NCI-H82 treated with DMSO at 0.1 percent for 48 hours (cell line): ENCODE measurements at regions not wholly inside any gene's neighbourhood (a gene's known extent, or its start where the extent isn't known, plus 50 kb on each side); places are given as distances from the start of the nearest gene placed in this dataset.
"Not testable (repeated sequence)": the region's sequence is repeated elsewhere in the genome, so short reads cannot be mapped to it uniquely, and the experiment has no call there.

ENCODE experiments used
- DNase-seq: peaks from one replicate; lab custom pipeline; 2025; ENCODE audit not compliant: unreplicated experiment; lab: John Stamatoyannopoulos, UW

DNA sequence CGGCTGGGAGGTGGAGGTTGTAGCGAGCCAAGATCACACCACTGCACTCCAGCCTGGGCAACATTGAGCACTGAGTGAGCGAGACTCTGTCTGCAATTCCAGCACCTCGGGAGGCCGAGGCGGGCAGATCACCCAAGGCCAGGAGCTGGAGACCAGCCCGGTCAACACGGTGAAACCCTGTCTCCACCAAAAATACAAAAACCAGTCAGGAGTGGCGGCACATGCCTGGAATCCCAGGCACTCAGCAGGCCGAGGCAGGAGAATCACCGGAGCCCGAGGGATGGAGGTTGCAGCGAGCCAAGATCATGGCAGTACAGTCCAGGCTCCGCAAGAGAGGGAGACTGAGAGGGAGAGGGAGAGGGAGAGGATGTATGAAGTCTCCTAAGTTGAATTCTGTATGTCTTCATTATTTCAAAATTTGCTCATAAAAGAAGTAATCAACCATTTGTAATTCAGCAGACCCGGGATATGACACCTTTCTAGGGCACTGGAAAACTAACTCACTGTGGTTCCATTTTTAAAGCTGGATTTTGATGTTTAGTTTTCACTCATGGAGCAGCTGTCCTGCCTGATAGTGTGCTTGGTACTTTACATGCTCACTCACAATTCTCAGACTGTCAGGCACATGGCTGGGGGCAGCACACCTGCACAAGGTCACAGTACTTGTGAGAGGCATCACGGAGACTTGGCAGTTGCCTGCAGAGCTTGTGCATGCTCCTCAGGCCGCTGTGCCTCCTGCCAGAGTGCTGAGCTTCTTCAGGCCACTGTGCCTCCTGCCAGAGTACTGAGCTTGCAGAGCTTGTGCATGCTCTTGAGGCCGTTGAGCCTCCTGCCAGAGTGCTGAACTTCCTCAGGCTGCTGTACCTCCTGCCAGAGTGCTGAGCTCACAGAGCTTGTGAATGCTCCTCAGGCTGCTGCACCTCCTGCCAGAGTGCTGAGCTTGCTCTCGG lies 106.2 kb downstream of the ERMARD start:
- DNase-seq = no peak

DNA sequence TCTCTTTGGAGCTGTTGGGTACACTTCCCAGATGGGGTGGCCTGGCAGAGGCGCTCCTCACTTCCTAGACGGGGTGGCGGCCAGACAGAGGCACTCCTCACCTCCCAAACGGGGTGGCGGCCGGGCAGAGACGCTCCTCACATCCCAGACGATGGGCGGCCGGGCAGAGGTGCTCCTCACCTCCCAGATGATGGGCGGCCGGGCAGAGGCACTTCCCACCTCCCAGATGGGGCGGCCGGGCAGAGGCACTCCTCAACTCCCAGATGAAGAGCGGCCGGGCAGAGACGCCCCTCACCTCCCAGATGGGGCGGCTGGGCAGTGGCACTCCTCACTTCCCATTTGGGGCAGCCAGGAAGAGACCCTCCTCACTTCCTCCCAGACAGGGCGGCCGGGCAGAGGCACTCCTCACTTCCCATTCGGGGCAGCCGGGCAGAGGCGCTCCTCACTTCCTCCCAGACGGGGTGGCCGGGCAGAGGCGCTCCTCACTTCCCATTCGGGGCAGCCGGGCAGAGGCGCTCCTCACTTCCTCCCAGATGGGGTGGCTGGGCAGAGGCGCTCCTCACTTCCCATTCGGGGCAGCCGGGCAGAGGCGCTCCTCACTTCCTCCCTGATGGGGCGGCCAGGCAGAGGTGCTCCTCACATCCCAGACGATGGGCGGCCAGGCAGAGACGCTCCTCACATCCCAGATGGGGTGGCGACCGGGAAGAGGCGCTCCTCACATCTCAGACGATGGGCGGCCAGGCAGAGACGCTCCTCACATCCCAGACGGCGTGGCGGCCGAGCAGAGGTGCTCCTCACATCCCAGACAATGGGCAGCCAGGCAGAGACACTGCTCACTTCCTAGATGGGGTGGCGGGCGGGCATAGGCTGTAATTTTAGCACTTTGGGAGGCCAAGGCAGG lies 105.3 kb downstream of the ERMARD start:
- DNase-seq = not testable (repeated sequence)

DNA sequence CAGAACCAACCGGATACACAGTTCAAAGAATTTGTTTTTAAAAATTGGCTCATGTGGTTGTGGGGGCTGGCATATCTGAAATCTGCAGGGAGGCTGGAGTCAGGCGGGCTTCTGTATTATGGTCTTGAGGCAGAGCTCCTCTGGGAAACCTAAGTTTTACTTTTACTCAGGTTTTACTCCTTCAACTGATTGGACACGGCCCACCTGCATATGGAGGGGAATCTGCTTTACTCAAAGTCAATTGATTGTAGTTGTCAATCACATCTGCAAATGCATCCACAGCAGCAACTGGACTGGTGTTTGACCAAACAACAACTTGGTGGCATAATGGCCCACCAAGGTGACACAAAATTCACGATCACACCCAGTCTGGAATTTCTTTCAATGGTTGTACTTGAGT lies 103.4 kb downstream of the ERMARD start:
- DNase-seq = no peak

DNA sequence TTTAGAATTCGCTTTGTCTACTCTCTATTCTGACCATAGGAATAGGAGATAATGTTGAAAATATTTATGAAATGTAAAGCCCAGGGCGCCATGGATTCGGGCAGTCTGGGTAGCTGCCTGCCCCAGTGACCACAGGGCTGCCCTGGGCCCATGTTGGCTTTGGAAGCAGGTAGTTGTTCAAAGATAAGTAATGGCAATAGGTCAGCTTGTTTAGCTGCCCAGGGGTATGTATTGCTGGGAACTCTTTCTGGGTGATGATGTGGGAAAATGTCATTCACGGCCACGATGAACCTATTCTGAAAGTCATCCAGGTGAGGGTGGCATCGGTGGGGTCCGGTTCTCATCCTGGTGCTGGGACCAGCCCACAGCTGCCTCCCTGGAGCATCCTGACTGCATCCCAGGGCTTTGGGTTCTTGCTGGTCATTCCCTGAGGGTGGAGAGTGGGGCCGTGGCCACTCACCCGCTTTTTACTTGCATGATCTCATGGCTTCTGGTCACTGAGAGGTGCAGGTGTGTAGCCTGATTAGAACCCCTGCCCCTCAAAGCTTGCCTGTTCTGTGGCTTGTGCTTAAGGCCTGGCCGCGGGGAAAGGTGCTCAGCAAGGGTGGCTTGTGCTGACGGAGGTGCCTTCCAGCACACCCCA lies 102.8 kb downstream of the ERMARD start:
- no peak for DNase-seq

DNA sequence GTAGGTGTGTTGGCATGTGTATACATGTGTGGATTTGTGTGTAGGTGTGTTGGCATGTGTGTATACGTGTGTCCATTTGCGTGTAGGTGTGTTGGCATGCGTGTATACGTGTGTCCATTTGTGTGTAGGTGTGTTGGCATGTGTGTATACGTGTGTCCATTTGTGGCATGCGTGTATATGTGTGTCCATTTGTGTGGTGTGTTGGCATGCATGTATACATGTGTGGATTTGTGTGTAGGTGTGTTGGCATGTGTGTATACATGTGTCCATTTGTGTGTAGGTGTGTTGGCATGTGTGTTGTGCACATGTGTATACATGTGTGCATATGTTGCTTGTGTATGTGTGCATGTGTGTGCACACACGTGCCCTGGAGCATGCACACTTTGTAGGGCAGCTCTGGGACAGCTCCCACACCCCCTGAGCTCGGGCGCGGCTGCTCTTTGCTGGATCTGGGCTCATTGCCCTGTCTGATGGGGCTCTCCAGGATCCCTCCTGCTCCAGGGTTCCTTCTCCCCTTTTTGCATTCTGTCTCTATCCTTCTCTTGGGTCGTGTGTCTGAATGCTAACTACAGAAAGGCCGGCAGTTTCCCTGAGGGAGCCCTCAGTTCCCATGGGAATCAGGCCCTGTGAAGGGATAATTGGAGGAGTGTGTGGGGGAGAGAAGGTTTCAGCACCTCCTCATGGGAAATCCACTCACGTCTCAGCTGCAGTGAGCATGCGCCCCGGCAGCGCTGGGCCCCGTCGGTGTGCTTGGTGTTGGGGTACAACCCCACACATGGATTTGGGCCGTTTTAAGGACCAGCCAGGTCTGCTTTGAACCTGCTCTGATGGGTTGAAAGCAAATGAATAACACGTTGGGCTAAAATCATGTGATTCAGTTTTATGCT lies 102.0 kb downstream of the ERMARD start:
- no peak for DNase-seq

DNA sequence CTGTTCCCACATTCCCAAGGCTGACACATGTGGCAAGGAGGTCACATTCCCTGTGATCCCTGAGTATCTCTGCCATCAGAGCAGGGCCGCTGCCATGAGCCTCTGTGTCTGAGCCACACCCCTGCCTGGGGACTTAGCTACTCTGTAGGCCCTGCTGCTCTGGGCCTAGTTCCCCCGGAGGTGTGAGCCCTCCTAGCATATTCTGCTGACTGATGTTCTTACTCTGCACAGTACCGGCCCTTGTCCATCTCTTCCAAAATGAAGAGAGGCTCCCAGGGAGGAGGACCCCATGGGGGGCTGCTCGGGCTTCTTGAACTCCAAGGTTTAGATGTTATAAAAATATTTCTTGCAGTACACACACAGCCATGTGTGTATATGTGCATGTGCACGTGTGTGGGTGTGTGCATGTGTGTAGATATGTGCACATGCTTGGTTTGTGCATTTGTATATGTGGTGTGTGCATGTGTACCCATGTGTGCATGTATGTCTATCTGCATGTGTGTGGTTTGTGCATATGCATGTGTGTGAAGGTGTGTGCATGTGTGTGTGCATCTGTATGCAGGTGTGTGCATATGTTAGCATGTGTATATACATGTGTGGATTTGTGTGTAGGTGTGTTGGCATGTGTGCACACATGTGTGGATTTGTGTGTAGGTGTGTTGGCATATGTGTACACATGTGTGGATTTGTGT lies 101.2 kb downstream of the ERMARD start:
- DNase-seq = no peak

DNA sequence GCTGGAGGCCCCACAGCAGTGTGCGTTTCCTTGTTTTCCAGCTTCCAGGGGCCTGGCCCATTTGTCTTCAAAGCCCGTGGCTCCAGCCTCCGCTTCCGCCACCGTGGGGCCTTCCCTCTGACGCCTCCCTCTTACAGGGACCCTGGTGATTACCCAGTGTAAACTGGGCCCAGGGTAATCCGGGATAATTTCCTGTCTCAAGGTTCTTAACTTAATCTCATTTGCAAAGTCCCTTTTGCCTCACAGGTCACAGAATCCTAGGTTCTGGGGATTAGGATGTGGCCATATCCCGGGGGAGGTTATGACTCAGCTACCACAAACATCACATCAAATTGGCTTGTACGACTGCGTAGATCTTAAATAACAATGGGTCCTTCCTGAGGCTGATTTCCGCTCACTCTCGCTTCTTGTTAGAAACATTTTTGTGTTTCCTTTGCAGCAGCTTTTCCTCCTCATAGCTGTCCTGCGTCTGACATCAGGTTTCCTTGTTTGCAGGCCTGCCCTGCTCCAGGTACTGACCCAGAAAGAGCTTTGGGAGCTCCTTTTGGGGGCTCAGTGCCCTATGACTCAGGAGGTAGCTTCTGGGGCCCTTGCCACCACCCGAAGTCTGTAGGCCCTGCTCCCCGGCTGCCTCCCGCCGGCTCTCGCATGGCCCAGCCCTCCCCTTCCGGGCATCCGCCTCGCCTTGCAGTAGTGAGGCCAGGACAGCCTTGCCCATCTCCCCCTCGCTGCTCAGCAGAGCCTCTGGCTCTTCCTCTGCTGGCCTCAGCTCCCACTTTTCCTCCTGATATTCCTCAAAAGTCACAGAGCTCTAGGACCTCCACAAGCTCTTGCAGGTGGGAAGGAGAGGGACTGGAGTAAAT lies 100.5 kb downstream of the ERMARD start:
- DNase-seq = peak; percentile 90

DNA sequence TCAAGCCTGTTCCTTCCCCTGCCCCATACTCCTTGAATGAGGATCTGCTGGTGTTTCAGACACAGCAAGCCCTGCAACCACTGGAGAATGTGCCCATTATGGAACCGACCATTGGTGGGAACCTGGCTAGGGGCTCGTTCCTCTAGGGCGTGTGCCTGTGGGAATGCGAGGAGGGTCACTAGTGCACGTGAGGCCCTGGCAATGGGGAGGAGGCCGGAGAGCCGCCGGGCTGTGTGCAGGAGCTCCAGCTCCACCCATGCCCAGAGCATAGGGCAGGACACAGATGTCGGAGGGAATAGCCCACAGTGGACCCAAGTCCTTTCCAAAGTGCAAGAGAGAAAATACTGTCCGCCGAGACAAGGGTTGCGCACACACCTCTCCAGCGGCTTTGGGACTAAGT lies 99.3 kb downstream of the ERMARD start:
- DNase-seq = no peak

DNA sequence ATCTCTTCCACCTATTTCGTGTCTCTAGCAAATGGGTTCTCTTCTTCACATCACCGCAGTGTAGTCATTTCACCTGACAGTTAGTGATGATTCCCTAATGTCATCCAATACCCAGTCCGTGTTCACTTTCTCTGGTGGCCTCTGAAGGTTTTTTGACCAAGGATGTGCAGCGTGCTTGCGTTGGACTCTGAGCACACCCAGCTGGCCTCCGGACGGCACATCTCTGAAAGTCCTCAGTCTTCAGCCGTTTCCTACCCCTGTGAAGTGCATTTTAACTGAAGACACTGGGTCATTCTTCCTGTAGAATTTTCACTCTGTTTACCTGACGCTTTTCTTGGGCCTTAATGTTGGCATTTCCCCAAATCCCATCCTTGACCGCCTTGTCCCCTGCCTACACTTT lies 98.7 kb downstream of the ERMARD start:
- DNase-seq = no peak

DNA sequence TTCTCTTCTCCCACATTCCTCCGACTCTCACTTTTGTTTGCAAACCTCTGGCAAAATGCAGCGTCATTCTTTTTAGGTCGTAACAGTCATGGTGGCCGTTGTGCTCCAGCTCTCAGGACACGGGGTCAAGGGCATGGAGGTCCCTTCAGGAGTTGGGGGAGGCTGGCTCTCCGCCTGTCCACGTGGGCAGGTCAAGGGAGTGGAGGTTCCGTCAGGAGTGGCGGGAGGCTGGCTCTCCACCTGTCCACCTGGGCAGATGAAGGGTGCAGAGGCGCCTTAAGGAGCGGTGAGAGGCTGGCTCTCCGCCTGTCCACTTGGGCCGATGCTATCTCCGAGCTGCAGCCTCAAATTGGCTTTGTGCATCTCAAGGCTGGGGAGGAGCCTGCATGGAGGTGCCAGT lies 98.0 kb downstream of the ERMARD start:
- DNase-seq = no peak

DNA sequence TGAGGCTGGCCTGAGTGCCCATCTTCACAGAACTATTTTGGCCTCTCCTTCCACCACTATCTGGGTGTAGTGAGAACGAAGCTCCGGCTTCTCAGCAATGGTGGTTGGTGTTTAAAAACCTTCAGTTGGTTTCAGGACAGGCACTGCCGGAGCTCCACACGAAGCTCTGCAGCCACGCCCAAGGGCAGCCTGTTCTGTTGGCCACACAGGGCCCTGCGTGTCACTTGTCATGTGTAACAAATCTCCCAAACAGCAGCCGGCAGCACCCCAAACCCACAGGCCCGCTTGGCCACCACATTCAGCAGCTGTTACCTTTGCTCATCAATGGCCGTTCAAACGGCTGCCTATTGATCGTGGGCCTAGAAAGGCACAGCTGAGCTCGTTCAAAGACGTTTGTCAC lies 97.5 kb downstream of the ERMARD start:
- no peak for DNase-seq

DNA sequence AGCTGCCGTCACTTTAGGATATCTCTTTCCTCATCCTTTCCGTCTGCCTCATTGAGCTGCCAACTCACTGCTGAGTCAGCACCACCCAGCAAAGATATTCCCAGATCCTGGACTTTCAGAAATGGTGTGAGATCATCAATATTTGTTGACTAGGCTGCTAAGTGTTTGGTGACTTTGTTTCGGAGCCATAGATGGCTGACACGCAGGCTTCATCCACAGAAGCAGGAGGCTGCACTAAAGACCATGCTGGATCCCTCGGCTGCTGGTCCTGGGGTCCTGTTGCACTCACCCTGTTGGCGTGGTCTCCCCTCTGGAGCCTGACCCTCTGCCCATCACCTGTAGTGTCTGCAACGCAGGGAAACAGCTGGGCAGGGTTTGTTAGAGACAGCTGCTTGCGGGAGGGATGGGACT lies 96.5 kb downstream of the ERMARD start:
- no peak for DNase-seq

DNA sequence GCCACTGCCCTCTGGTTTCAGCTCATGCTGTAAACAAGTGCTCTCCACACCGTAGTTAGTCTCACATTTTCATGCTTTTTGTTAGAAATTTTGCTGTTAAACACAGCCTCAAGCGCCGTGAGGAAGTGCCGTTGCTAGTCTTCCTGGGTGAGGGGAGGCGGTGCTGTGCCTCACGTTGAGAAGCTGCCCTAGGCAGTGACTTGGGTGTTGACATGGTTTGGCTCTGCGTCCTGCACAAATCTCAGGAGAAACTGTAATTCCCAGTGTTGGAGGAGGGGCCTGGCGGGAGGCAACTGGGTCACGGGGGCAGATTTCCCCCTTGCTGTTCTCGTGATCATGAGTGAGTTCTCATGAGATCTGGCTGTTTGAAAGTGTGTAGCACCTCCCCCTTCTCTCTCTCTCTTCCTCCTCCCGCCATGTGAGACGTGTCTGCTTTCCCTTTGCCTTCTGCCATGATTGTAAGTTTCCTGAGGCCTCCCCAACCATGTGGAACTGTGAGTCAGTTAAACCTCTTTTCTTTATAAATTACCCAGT lies 95.8 kb downstream of the ERMARD start:
- DNase-seq = no peak

DNA sequence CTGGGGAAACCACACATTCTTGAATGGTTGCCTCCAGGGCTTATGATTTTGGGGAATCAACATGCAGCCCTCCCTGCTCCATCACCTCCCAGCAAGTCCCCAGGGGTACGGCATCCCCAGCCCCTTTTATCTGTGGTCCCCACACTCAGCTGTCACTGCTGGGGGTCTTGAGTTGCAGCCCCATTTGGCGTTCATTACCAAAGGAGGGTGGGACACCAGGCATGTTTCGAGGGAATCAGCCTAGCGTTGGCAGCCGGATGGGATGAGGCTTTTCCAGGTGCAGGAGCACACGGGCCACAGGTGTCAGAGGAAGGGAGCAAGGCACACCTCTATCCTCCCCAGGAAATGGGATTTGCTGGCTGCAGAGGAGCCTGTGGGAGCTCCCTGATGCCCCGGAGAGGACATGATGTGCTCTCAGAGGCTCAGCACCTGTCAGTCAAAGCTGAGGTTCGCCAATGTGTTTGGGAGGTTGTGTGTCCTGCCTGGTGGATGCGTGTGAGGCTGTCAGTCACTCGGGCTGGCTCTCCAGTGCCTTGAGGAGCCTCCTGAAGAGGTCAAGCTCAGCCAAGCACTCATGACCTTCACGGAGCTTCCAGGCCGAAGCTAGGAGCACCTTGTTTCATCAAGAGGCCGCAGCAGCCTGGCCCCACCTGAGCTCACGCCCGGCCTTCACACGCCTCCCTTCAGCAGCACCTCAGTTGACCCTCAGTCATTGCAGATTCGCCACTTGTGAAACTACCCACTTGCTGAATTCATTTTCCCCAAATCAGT lies 95.0 kb downstream of the ERMARD start:
- DNase-seq = no peak

DNA sequence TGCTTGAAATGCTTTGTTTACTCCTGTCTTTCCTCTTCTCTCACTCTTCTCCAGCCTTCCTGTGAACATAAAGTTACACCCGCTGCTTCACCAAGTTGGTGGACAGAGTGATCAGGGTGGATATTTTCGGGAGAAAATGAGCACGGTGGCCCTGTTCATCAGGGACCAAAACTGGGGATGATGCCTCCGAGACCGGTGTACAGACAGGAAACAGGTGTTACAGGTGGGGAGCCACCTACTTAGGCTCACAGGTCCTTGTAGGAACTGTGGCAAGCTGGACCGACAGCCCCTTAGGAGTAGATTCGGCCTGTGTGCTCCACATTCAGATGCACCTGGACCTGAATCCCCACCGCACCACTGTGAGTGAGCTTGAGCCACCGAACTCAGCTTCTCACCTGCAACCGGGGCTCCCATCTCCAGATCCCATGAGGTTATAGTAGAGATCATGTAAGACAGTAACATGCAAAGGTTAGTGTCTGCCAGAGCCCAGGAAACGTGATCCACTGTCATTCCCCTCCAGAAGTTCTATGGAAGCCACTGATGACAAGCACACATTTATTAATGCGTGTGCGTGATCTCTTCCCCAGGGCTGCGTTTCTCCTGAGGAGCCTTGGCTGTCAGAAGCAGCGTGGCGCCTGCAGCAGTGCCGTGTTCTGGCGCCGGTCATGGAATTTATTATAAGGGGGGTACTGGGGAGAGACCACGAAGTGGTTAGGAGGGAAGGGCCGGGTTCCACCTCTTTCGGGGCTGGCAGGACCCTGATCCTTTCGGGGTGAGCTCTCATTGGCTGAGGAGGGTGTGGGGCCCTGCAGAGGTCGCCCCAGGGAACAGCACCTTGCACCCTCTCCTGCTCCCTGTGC lies 94.2 kb downstream of the ERMARD start:
- DNase-seq = no peak

DNA sequence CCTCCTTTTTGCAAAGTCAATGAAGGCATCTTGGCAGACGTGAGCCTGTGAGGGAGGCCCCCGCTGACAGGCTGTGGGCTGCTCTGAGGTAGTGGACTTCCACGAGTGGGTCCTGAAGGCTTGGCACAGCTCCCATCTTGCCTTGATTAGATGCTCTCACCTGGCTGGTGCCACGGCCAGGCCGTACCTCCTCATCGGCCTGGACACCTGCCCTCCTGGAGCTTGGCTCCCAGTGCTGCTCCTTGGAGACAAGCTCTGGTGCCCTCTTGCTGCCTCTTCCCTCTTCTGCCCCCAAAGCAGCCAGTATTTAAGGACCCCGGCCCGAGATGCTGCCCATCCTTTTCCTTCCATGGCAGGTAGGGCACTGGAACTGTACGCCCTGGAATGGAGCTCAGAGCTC lies 93.5 kb downstream of the ERMARD start:
- DNase-seq = no peak

DNA sequence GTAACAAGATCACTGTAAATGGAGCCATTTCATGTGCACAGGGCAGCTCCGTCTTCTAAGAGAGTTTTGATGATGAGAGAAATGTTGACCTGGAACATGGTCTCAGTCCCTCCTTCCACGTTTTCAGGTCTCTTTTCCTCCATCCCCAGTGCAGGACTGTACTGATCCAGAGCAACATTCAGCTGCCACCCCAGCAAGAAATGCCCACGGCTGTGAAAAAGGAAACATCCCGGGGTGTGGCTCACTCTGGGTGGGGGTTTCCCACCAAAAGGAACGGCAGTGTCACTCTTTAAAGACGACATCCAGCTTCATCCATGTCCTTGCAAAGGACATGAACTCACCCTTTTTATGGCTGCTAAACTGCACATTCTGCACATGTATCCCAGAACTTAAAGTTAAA lies 92.6 kb downstream of the ERMARD start:
- no peak for DNase-seq
